ENCODE measurements at regions not wholly inside any gene's neighbourhood (a gene's known extent, or its start where the extent isn't known, plus 50 kb on each side); places are given as distances from the start of the nearest gene placed in this dataset.

DNA sequence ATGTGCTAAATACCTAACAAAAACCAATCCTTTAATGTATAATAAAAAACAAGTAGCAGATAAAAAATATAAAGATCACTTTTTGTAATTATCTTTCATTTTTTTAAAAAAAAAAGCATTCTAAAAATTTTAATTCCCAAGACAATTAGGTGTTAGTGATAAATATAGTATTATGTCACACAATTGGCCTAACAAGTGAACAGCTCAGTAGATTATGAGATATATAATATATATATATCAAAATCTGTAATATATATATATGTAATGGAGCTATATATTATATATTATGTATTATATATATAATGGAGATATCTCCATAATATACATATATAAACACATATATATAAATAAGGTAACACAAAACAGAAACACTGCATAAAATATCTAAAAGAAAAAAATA, 1531.1 kb upstream of the MIR17HG start:
- TF ChIP-seq POLR2A (IDR thresholded peaks at IDR 0.05), result no peak
- TF ChIP-seq, protein P1, sequence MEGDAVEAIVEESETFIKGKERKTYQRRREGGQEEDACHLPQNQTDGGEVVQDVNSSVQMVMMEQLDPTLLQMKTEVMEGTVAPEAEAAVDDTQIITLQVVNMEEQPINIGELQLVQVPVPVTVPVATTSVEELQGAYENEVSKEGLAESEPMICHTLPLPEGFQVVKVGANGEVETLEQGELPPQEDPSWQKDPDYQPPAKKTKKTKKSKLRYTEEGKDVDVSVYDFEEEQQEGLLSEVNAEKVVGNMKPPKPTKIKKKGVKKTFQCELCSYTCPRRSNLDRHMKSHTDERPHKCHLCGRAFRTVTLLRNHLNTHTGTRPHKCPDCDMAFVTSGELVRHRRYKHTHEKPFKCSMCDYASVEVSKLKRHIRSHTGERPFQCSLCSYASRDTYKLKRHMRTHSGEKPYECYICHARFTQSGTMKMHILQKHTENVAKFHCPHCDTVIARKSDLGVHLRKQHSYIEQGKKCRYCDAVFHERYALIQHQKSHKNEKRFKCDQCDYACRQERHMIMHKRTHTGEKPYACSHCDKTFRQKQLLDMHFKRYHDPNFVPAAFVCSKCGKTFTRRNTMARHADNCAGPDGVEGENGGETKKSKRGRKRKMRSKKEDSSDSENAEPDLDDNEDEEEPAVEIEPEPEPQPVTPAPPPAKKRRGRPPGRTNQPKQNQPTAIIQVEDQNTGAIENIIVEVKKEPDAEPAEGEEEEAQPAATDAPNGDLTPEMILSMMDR (IDR thresholded peaks at IDR 0.05), result no peak
- Histone ChIP-seq H3K4me3 (no peak overlapping the region), H3K9me3 (peaks cover 0 to 9% (median 0%) of the 10 kb centered on the region in 3 donors), H3K27ac (no peak overlapping the region), H3K27me3 (no peaks in the 10 kb centered on the region), H3K36me3 (no peaks in the 10 kb centered on the region), H3K4me1 (no peaks in the 10 kb centered on the region)
- no peak for ATAC-seq

DNA sequence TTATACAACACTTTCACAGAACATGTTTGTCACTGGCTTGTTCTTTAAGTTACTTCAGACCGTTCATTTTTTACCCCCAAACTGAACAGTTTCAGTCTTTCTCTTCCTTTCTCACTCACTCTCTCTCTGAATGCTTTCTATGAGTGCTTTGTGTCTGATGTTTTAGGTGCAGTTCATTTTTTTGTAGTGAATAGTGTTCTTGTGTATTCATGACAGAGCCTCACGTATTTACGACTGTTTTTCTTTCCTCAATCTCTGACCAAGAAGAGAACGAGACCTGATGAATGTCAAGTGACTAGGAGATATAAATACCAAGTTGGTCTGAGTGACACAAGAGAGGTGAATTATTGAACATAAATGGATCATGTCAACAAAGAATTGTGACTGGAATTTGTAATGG, 1525.0 kb upstream of the MIR17HG start:
- WGBS, 2 donors (ENCODE audit: low coverage in 1 of 2), result 23 to 26% methylated on average over 4 of the region's 4 CpGs
- no peak for TF ChIP-seq POLR2A (IDR thresholded peaks at IDR 0.05)
- TF ChIP-seq, protein P1 (IDR thresholded peaks at IDR 0.05), result no peak
- TF ChIP-seq POLR2AphosphoS5 (IDR thresholded peaks at IDR 0.05), result no peak
- no peak for TF ChIP-seq EP300 (IDR thresholded peaks at IDR 0.05)
- H3K36me3 ChIP-seq, result no peaks in the 10 kb centered on the region
- H3K4me1 ChIP-seq, result no peaks in the 10 kb centered on the region
- H3K4me3 ChIP-seq, result no peak overlapping the region
- peaks cover 0 to 9% (median 0%) of the 10 kb centered on the region in 3 donors for H3K9me3 ChIP-seq
- H3K27ac ChIP-seq, result no peak overlapping the region
- ATAC-seq, result no peak
- H3K27me3 ChIP-seq, result no peaks in the 10 kb centered on the region

DNA sequence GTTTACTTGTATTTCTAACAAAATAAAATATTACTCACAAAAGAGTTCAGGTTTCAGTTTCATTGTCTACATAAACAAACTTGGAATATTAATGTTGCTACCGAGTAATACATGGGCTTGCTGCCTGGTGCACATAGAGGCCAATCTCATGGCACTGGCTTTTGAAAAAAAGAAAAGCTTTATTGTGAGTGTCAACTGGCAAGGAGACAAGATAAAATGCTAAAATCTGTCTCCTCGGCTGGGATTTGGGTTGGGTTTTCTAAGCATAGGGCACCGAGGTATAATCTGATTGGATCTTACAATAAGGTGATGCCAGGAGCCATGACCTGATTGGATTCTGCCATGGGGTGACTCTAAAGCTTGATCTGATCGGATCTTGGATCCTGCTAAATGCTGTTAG, 1519.9 kb upstream of the MIR17HG start:
- no peaks in the 10 kb centered on the region for H3K36me3 ChIP-seq
- H3K4me1 ChIP-seq, result no peaks in the 10 kb centered on the region
- no peaks in the 10 kb centered on the region for H3K9me3 ChIP-seq
- no peak for TF ChIP-seq POLR2AphosphoS5 (IDR thresholded peaks at IDR 0.05)
- TF ChIP-seq, protein P1 (IDR thresholded peaks at IDR 0.05), result no peak
- TF ChIP-seq EP300 (IDR thresholded peaks at IDR 0.05), result no peak
- no peak for TF ChIP-seq POLR2A (IDR thresholded peaks at IDR 0.05)
- H3K27me3 ChIP-seq, result no peaks in the 10 kb centered on the region
- no peak overlapping the region for H3K4me3 ChIP-seq
- ATAC-seq, result no peak
- WGBS, 2 donors (ENCODE audit: low coverage in 1 of 2), result 54 to 56% methylated on average over 3 to 4 of the region's 4 CpGs
- H3K27ac ChIP-seq, result no peak overlapping the region

DNA sequence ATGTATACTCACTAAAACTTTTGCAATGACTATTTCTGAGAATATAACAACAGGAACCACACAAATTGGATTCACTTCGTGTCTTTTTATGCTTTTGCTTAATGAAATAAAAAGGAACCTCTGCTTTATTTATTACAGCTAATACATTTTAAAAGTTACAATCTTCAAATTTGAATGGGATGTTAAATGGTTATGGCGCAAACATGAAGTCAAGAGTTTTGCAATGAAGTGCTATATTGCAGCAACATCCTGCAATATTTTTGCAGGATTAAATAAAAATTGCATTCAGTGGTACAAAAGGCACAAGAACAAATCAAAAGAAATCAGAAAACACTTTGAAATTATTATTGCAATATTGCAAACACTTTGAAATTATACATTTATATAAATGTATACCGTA, 1519.0 kb upstream of the MIR17HG start:
- Histone ChIP-seq H3K27me3 (no peaks in the 10 kb centered on the region), H3K36me3 (no peaks in the 10 kb centered on the region), H3K27ac (no peak overlapping the region), H3K4me3 (no peak overlapping the region), H3K9me3 (no peaks in the 10 kb centered on the region), H3K4me1 (no peaks in the 10 kb centered on the region)
- no peak for TF ChIP-seq POLR2AphosphoS5 (IDR thresholded peaks at IDR 0.05)
- TF ChIP-seq, protein P1 (IDR thresholded peaks at IDR 0.05), result no peak
- no peak for TF ChIP-seq EP300 (IDR thresholded peaks at IDR 0.05)
- no peak for TF ChIP-seq POLR2A (IDR thresholded peaks at IDR 0.05)
- 69 to 79% methylated on average over 3 of the region's 3 CpGs for WGBS, 2 donors (ENCODE audit: low coverage in 1 of 2)
- no peak for ATAC-seq

DNA sequence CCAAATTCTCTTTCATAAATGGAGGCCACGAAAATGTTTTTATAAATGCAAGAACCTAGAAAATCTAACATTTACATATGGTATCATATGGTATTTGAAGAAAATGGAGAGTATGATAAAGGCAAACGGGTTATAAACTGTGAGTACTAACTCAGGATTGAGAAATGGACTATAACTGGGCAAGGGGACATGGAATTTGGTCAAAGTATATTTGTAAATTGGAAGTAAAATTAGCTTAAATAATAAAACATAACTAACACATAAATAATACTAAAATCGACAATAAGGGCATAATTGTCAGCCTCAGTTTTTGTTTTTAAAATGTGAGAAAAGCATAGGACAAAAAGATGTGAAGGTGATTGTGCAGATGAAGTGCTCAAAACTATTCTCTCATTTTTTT, 1516.3 kb upstream of the MIR17HG start:
- no peak for ATAC-seq
- 64 to 66% methylated on average over 3 of the region's 3 CpGs for WGBS, 2 donors (ENCODE audit: low coverage in 1 of 2)
- TF ChIP-seq POLR2A (IDR thresholded peaks at IDR 0.05) (no peak), POLR2AphosphoS5 (IDR thresholded peaks at IDR 0.05) (no peak), EP300 (IDR thresholded peaks at IDR 0.05) (no peak)
- TF ChIP-seq, protein P1 (IDR thresholded peaks at IDR 0.05), result no peak
- Histone ChIP-seq H3K4me1 (no peaks in the 10 kb centered on the region), H3K36me3 (no peaks in the 10 kb centered on the region), H3K27ac (no peak overlapping the region), H3K4me3 (no peak overlapping the region), H3K27me3 (no peaks in the 10 kb centered on the region), H3K9me3 (no peaks in the 10 kb centered on the region)

All from gastroesophageal sphincter (tissue), 4 donors.